Heart left ventricle (tissue), 13 donors: ENCODE measurements at regions not wholly inside any gene's neighbourhood (a gene's known extent, or its start where the extent isn't known, plus 50 kb on each side); places are given as distances from the start of the nearest gene placed in this dataset.

Source experiments
- POLR2A ChIP-seq, 2 donors: fragments of 450-650 bp; IDR thresholded peaks; one replicate each; pipeline ENCODE4 v1.6.1; 2017; ENCODE audit warnings: antibody characterized with exemption in 2 of 2, mild to moderate bottlenecking in 2 of 2, moderate library complexity in 2 of 2
- TF ChIP-seq, protein P1 (sequence below), 12 donors: fragments of 200-600 bp; sonication (generic) in 4 of 12; IDR thresholded peaks; one replicate each; pipeline versions ENCODE4 v1.5.0 to v1.8.0; 2018 to 2022; ENCODE audit warnings: antibody characterized with exemption in 12 of 12, mild to moderate bottlenecking in 5 of 12
- donor health status: ischemic (EF 13 %, LVEDD 7.1; RV severe dilation, severe dysfunction).
- donor health status: DM: no; HTN: yes; CAD: no.
- donor health status: DM: no; HTN: no; CAD: no.
- donor health status: ischemic (EF 25% LVEDD 6.9; RV normal size, moderate dysfunction).
- donor health status: ischemic (EF 25% LVEDD 5.7; RV mildly dilated, moderate dysfunction).
- donor health status: ischemic (EF 35%, LVEDD 5.7; RV mildly dilated, moderate dysfunction).
- donor health status: nonischemic (EF 11% LVEDD 7.7; RV severe dilation, severe dysfunction).
- donor health status: DM: yes; HTN: yes; CAD: no.
- donor health status: PGD.
- donor health status: ischemic (EF 29% LVEDD 5.4; RV normal size, mild dysfunction).
- donor health status: nonischemic (EF 23%, LVEDD 6.1; RV moderate dilation, normal function).

DNA sequence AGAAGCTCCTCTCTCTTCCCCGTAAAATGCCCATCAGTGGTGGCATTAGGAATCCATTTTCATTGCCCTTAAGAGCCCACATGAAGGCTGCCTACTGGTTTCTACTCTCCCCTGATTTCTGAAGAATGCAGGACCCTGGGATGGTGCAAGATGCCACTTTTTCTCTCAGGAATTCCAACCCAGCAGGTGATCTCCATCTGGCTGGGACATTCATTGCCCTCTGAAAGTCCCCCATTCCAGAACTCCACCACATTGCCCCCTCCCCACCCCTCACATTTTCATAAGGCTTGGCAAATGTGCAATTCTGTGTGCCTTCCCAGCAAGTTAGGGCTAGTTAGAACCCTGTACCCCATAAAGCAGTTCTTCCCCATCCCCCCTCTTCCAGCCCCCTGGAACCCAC is 88.0 kb downstream of the BANF2 start:
- TF ChIP-seq, protein P1, sequence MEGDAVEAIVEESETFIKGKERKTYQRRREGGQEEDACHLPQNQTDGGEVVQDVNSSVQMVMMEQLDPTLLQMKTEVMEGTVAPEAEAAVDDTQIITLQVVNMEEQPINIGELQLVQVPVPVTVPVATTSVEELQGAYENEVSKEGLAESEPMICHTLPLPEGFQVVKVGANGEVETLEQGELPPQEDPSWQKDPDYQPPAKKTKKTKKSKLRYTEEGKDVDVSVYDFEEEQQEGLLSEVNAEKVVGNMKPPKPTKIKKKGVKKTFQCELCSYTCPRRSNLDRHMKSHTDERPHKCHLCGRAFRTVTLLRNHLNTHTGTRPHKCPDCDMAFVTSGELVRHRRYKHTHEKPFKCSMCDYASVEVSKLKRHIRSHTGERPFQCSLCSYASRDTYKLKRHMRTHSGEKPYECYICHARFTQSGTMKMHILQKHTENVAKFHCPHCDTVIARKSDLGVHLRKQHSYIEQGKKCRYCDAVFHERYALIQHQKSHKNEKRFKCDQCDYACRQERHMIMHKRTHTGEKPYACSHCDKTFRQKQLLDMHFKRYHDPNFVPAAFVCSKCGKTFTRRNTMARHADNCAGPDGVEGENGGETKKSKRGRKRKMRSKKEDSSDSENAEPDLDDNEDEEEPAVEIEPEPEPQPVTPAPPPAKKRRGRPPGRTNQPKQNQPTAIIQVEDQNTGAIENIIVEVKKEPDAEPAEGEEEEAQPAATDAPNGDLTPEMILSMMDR (IDR thresholded peaks at IDR 0.05), result no peak
- no peak for TF ChIP-seq POLR2A (IDR thresholded peaks at IDR 0.05)
